22Rv1 (cell line): ENCODE measurements at regions not wholly inside any gene's neighbourhood (a gene's known extent, or its start where the extent isn't known, plus 50 kb on each side); places are given as distances from the start of the nearest gene placed in this dataset.

ENCODE experiments used
- H3K27ac ChIP-seq: fragments of 450-650 bp; 2 replicates; pipeline ENCODE4 v1.5.1; 2017
- CTCF ChIP-seq: fragments of 450-650 bp; IDR thresholded peaks from 2 replicates; pipeline ENCODE4 v1.5.1; 2017; ENCODE audit warnings: mild to moderate bottlenecking
- ZFX ChIP-seq: fragments of 450-650 bp; IDR thresholded peaks from 2 replicates; pipeline ENCODE4 v1.6.1; 2017; ENCODE audit warnings: antibody characterized with exemption, borderline replicate concordance

- TF ChIP-seq CTCF (no peak), ZFX (no peak)
- no peak overlapping the region for H3K27ac ChIP-seq
Measured at GRCh38 chr5:15132816-15133405, 261.3 kb upstream of the ANKH start.

- no peak for TF ChIP-seq ZFX
- TF ChIP-seq CTCF, result no peak
- no peak overlapping the region for H3K27ac ChIP-seq
Measured at GRCh38 chr5:15131909-15132308, 260.3 kb upstream of the ANKH start.

GRCh38 chr5:15124871-15125568 is 253.4 kb upstream of the ANKH start:
- TF ChIP-seq CTCF, result no peak
- TF ChIP-seq ZFX, result no peak
- no peak overlapping the region for H3K27ac ChIP-seq

- H3K27ac ChIP-seq, result no peak overlapping the region
- TF ChIP-seq CTCF (no peak), ZFX (no peak)
Measured at GRCh38 chr5:15124461-15124860, 252.9 kb upstream of the ANKH start.

- TF ChIP-seq ZFX, result no peak
- no peak for TF ChIP-seq CTCF
- H3K27ac ChIP-seq, result no peak overlapping the region
Measured at GRCh38 chr5:15117688-15118087, 246.1 kb upstream of the ANKH start.

- no peak for TF ChIP-seq CTCF
- TF ChIP-seq ZFX, result no peak
- no peak overlapping the region for H3K27ac ChIP-seq
Measured at GRCh38 chr5:15116996-15117395, 245.4 kb upstream of the ANKH start.

GRCh38 chr5:15106530-15107283 is 235.1 kb upstream of the ANKH start:
- H3K27ac ChIP-seq, result no peak overlapping the region
- TF ChIP-seq ZFX, result no peak
- no peak for TF ChIP-seq CTCF
